ENCODE measurements at regions not wholly inside any gene's neighbourhood (a gene's known extent, or its start where the extent isn't known, plus 50 kb on each side); places are given as distances from the start of the nearest gene placed in this dataset.

GRCh38 chr2:199118673-199119112, 339.0 kb downstream of the SATB2 start:
- H3K4me3 ChIP-seq (ENCODE audit: low read depth, low read length) = no peak overlapping the region
- DNase-seq (ENCODE audit: low read depth) = no peak
- TF ChIP-seq CTCF (IDR thresholded peaks at IDR 0.05; ENCODE audit: insufficient read depth, low read depth, low read length, missing control alignments) = no peak

GRCh38 chr2:199115169-199115568, 342.6 kb downstream of the SATB2 start:
- no peak for TF ChIP-seq CTCF (IDR thresholded peaks at IDR 0.05; ENCODE audit: insufficient read depth, low read depth, low read length, missing control alignments)
- no peak for DNase-seq (ENCODE audit: low read depth)
- H3K4me3 ChIP-seq (ENCODE audit: low read depth, low read length) = no peak overlapping the region

GRCh38 chr2:199113111-199113510, 344.6 kb downstream of the SATB2 start:
- H3K4me3 ChIP-seq (ENCODE audit: low read depth, low read length) = no peak overlapping the region
- TF ChIP-seq CTCF (IDR thresholded peaks at IDR 0.05; ENCODE audit: insufficient read depth, low read depth, low read length, missing control alignments) = no peak
- no peak for DNase-seq (ENCODE audit: low read depth)

- DNase-seq (ENCODE audit: low read depth) = no peak
- no peak overlapping the region for H3K4me3 ChIP-seq (ENCODE audit: low read depth, low read length)
- no peak for TF ChIP-seq CTCF (IDR thresholded peaks at IDR 0.05; ENCODE audit: insufficient read depth, low read depth, low read length, missing control alignments)
These were observed 346.3 kb downstream of the SATB2 start for GRCh38 chr2:199111458-199111857.

GRCh38 chr2:199108056-199108455, 349.7 kb downstream of the SATB2 start:
- no peak for DNase-seq (ENCODE audit: low read depth)
- H3K4me3 ChIP-seq (ENCODE audit: low read depth, low read length) = no peak overlapping the region
- no peak for TF ChIP-seq CTCF (IDR thresholded peaks at IDR 0.05; ENCODE audit: insufficient read depth, low read depth, low read length, missing control alignments)

GRCh38 chr2:199105826-199106225, 351.9 kb downstream of the SATB2 start:
- no peak overlapping the region for H3K4me3 ChIP-seq (ENCODE audit: low read depth, low read length)
- TF ChIP-seq CTCF (IDR thresholded peaks at IDR 0.05; ENCODE audit: insufficient read depth, low read depth, low read length, missing control alignments) = no peak
- DNase-seq (ENCODE audit: low read depth) = no peak

- no peak for TF ChIP-seq CTCF (IDR thresholded peaks at IDR 0.05; ENCODE audit: insufficient read depth, low read depth, low read length, missing control alignments)
- H3K4me3 ChIP-seq (ENCODE audit: low read depth, low read length) = no peak overlapping the region
- no peak for DNase-seq (ENCODE audit: low read depth)
These were observed 356.3 kb downstream of the SATB2 start for GRCh38 chr2:199101487-199101886.

Measured in GM12865 (cell line).